HepG2 (cell line): ENCODE measurements at regions not wholly inside any gene's neighbourhood (a gene's known extent, or its start where the extent isn't known, plus 50 kb on each side); places are given as distances from the start of the nearest gene placed in this dataset.
A peak's percentile ranks its signal among the peaks of the same experiment; 100 is the strongest.

Source experiments
- DR1 ChIP-seq: sonication (generic); formaldehyde crosslinking; IDR thresholded peaks from 2 replicates; pipeline ENCODE4 v1.8.0; 2021; ENCODE audit warnings: mild to moderate bottlenecking, missing genetic modification reagents, inconsistent platforms
- FOXK1 ChIP-seq: sonication (generic); formaldehyde crosslinking; IDR thresholded peaks from 2 replicates; pipeline ENCODE4 v1.4.0; 2020; ENCODE audit warnings: low read depth, missing genetic modification reagents, borderline replicate concordance
- KDM5A ChIP-seq: fragments of 200-600 bp; sonication (generic); IDR thresholded peaks from 2 replicates; pipeline ENCODE4 v1.7.0; 2018; ENCODE audit warnings: antibody characterized with exemption, mild to moderate bottlenecking, low read length, borderline replicate concordance
- POLR2G ChIP-seq: fragments of 200-400 bp; formaldehyde crosslinking; IDR thresholded peaks from 2 replicates; pipeline ENCODE4 v1.6.1; 2018; ENCODE audit warnings: mild to moderate bottlenecking, low read depth, low read length, moderate library complexity
- STAG1 ChIP-seq: sonication (generic); formaldehyde crosslinking; IDR thresholded peaks from 2 replicates; pipeline ENCODE4 v1.4.0; 2020; ENCODE audit warnings: missing genetic modification reagents
- ZBTB1 ChIP-seq: sonication (generic); formaldehyde crosslinking; IDR thresholded peaks from 2 replicates; pipeline ENCODE4 v1.4.0; 2020; ENCODE audit warnings: missing genetic modification reagents, borderline replicate concordance
- ZMAT3 ChIP-seq: sonication (generic); formaldehyde crosslinking; conservative IDR thresholded peaks from 2 replicates; pipeline ENCODE4 v1.7.0; 2021; ENCODE audit warnings: missing genetic modification reagents
- ZNF317 ChIP-seq: sonication (generic); formaldehyde crosslinking; IDR thresholded peaks from 2 replicates; pipeline ENCODE4 v1.5.0; 2020; ENCODE audit warnings: mild to moderate bottlenecking, missing genetic modification reagents
- ZNF329 ChIP-seq: sonication (generic); formaldehyde crosslinking; IDR thresholded peaks from 2 replicates; pipeline ENCODE4 v1.9.0; 2021; ENCODE audit warnings: low read depth, mild to moderate bottlenecking, missing genetic modification reagents
- ZNF543 ChIP-seq: sonication (generic); formaldehyde crosslinking; IDR thresholded peaks from 2 replicates; pipeline ENCODE4 v1.4.0; 2020; ENCODE audit warnings: mild to moderate bottlenecking, missing genetic modification reagents
- ZNF615 ChIP-seq: sonication (generic); formaldehyde crosslinking; IDR thresholded peaks from 2 replicates; pipeline ENCODE4 v1.5.0; 2020; ENCODE audit warnings: mild to moderate bottlenecking, missing genetic modification reagents, borderline replicate concordance
- ZNF703 ChIP-seq: sonication (generic); formaldehyde crosslinking; IDR thresholded peaks from 2 replicates; pipeline ENCODE4 v1.5.1; 2020; ENCODE audit warnings: missing genetic modification reagents, mild to moderate bottlenecking, moderate library complexity, borderline replicate concordance
- TF ChIP-seq, protein P1 (sequence below): sonication (generic); formaldehyde crosslinking; IDR thresholded peaks from 2 replicates; pipeline ENCODE4 v1.4.0; 2020; ENCODE audit warnings: mild to moderate bottlenecking, missing genetic modification reagents
- TF ChIP-seq, protein P2 (sequence below): sonication (generic); formaldehyde crosslinking; conservative IDR thresholded peaks from 2 replicates; pipeline ENCODE4 v1.8.0; 2022; ENCODE audit warnings: low read depth, missing genetic modification reagents
- TF ChIP-seq, protein P3 (sequence below): IDR thresholded peaks from 2 replicates; pipeline ENCODE4 v1.6.1; 2016; ENCODE audit warnings: missing compliant biosample characterization, missing genetic modification reagents, borderline replicate concordance
- TF ChIP-seq, protein P4 (sequence below): sonication (generic); formaldehyde crosslinking; IDR thresholded peaks from 2 replicates; pipeline ENCODE4 v1.5.1; 2020; ENCODE audit warnings: missing genetic modification reagents, mild to moderate bottlenecking, borderline replicate concordance

DNA sequence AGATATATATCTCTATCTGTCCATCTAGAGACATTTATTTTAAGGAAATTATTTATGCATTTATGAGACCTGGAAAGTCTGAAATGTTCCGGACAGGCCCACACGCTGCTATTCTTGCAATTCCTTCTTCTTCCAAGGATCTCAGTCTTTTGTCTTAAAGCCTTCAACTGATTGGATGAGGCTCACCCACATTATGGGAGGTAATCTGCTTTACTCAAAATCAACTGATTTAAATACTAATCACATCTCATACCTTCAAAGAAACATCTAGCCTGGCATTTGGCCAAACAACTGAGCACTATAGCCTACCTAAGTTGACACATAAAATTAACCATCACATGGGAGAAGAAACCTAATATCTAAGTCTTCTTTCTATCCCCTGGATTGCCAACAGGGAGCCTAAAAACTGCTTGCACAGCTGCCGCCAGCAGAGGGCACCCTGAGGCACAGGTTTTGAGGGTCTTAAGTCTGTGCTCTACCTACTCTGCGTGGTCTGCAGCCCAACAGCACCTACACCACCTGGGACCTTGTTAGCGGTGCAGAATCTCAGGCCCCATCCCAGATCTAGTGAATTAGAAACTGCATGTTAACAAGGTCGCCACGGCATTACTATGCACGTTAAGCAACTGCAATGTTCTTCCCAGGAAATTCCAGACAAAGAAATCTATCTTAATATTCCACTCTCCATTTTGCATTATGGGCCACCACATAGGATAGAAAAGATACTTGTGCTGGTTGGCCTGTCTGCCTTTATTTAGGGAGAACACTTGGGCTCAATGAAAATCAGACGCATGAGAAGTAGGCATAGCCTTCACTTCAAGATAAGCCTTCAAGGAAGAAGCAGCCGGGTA lies 249.7 kb downstream of the FOXG1 start (continued):
- TF ChIP-seq DR1 (CRISPR knock-in tag) (no peak), POLR2G (no peak), STAG1 (peak; percentile 98), ZNF543 (no peak), ZBTB1 (CRISPR knock-in tag) (no peak), FOXK1 (CRISPR knock-in tag) (peak; percentile 57; the same call in 1 of the 2 replicates), ZNF317 (no peak), ZNF703 (no peak), ZMAT3 (CRISPR knock-in tag) (no peak), KDM5A (no peak), ZNF329 (no peak), ZNF615 (no peak)
- TF ChIP-seq, protein P1, sequence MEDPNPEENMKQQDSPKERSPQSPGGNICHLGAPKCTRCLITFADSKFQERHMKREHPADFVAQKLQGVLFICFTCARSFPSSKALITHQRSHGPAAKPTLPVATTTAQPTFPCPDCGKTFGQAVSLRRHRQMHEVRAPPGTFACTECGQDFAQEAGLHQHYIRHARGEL (CRISPR knock-in tag) = no peak
- TF ChIP-seq, protein P2, sequence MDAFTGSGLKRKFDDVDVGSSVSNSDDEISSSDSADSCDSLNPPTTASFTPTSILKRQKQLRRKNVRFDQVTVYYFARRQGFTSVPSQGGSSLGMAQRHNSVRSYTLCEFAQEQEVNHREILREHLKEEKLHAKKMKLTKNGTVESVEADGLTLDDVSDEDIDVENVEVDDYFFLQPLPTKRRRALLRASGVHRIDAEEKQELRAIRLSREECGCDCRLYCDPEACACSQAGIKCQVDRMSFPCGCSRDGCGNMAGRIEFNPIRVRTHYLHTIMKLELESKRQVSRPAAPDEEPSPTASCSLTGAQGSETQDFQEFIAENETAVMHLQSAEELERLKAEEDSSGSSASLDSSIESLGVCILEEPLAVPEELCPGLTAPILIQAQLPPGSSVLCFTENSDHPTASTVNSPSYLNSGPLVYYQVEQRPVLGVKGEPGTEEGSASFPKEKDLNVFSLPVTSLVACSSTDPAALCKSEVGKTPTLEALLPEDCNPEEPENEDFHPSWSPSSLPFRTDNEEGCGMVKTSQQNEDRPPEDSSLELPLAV (CRISPR knock-in tag) = no peak
- TF ChIP-seq, protein P3, sequence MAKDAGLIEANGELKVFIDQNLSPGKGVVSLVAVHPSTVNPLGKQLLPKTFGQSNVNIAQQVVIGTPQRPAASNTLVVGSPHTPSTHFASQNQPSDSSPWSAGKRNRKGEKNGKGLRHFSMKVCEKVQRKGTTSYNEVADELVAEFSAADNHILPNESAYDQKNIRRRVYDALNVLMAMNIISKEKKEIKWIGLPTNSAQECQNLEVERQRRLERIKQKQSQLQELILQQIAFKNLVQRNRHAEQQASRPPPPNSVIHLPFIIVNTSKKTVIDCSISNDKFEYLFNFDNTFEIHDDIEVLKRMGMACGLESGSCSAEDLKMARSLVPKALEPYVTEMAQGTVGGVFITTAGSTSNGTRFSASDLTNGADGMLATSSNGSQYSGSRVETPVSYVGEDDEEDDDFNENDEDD = peak; percentile 12; the same call in 1 of the 2 replicates
- TF ChIP-seq, protein P4, sequence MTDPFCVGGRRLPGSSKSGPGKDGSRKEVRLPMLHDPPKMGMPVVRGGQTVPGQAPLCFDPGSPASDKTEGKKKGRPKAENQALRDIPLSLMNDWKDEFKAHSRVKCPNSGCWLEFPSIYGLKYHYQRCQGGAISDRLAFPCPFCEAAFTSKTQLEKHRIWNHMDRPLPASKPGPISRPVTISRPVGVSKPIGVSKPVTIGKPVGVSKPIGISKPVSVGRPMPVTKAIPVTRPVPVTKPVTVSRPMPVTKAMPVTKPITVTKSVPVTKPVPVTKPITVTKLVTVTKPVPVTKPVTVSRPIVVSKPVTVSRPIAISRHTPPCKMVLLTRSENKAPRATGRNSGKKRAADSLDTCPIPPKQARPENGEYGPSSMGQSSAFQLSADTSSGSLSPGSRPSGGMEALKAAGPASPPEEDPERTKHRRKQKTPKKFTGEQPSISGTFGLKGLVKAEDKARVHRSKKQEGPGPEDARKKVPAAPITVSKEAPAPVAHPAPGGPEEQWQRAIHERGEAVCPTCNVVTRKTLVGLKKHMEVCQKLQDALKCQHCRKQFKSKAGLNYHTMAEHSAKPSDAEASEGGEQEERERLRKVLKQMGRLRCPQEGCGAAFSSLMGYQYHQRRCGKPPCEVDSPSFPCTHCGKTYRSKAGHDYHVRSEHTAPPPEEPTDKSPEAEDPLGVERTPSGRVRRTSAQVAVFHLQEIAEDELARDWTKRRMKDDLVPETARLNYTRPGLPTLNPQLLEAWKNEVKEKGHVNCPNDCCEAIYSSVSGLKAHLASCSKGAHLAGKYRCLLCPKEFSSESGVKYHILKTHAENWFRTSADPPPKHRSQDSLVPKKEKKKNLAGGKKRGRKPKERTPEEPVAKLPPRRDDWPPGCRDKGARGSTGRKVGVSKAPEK = no peak
